K562 (cell line): ENCODE measurements at regions not wholly inside any gene's neighbourhood (a gene's known extent, or its start where the extent isn't known, plus 50 kb on each side); places are given as distances from the start of the nearest gene placed in this dataset.

Source experiments
- CTCF ChIP-seq, 3 experiments: IDR thresholded peaks in 2 of 3; conservative IDR thresholded peaks in 1 of 3; 2 replicates each; pipeline ENCODE4 v1.5.1; 2011 to 2012; ENCODE audit warnings: low read length in 3 of 3, mild to moderate bottlenecking in 3 of 3, control low read depth in 2 of 3, improper control_type of control experiment in 1 of 3, inconsistent platforms in 1 of 3, low read depth in 1 of 3, mixed read lengths in 1 of 3, moderate library complexity in 1 of 3; ENCODE audit not compliant: insufficient read depth in 2 of 3
- ETS2 ChIP-seq: IDR thresholded peaks from 2 replicates; pipeline ENCODE4 v1.6.1; 2016; ENCODE audit warnings: borderline replicate concordance, missing genetic modification characterization, mild to moderate bottlenecking, moderate library complexity, missing compliant biosample characterization; ENCODE audit not compliant: poor library complexity, severe bottlenecking
- FUS ChIP-seq: fragments of 200-400 bp; formaldehyde crosslinking; optimal IDR thresholded peaks from 2 replicates; pipeline ENCODE3; 2017; ENCODE audit warnings: low read depth, low read length
- HMGN3 ChIP-seq: IDR thresholded peaks from 2 replicates; pipeline ENCODE4 v1.6.1; 2011; ENCODE audit warnings: borderline replicate concordance, low read depth, mild to moderate bottlenecking, mixed read lengths, low read length; ENCODE audit not compliant: insufficient read length; ENCODE audit errors: extremely low read depth
- IFI16 ChIP-seq: fragments of 250-450 bp; sonication (Bioruptor Pico); IDR thresholded peaks from 2 replicates; pipeline ENCODE4 v2.1.2; 2022; ENCODE audit warnings: mild to moderate bottlenecking, inconsistent platforms
- JUND ChIP-seq, 2 experiments: IDR thresholded peaks; 2 replicates in 1 of 2; 3 replicates in 1 of 2; pipeline ENCODE4 v1.6.1; 2011; ENCODE audit warnings: borderline replicate concordance in 2 of 2, low read depth in 2 of 2, low read length in 2 of 2, improper control_type of control experiment in 1 of 2, missing biosample characterization in 1 of 2, missing genetic modification characterization in 1 of 2, missing genetic modification reagents in 1 of 2
- MAFK ChIP-seq: IDR thresholded peaks from 2 replicates; pipeline ENCODE4 v1.6.1; 2011; ENCODE audit warnings: low read length, improper control_type of control experiment
- MAZ ChIP-seq, 2 experiments: fragments of 450-650 bp in 1 of 2; sonication (generic) in 1 of 2; formaldehyde crosslinking; IDR thresholded peaks in 1 of 2; conservative IDR thresholded peaks in 1 of 2; 2 replicates each; pipeline versions ENCODE4 v1.4.0 to v1.5.0; 2020; ENCODE audit warnings: mild to moderate bottlenecking in 1 of 2, missing genetic modification reagents in 1 of 2
- NFIC ChIP-seq: fragments of 450-650 bp; IDR thresholded peaks from 2 replicates; pipeline ENCODE4 v1.6.1; 2017; ENCODE audit warnings: mild to moderate bottlenecking, inconsistent platforms
- REST ChIP-seq, 2 experiments: fragments of 450-650 bp; formaldehyde crosslinking in 1 of 2; IDR thresholded peaks; 2 replicates each; pipeline versions ENCODE4 v1.4.0 to v1.6.1; 2014 to 2020; ENCODE audit warnings: mild to moderate bottlenecking in 2 of 2, borderline replicate concordance in 1 of 2, low read depth in 1 of 2
- ZFPM2 ChIP-seq: fragments of 250-450 bp; sonication (Bioruptor Pico); IDR thresholded peaks from 2 replicates; pipeline ENCODE4 v1.5.1; 2022; ENCODE audit warnings: mild to moderate bottlenecking
- ZNF655 ChIP-seq: fragments of 250-450 bp; sonication (Bioruptor Pico); IDR thresholded peaks from 2 replicates; pipeline ENCODE4 v1.5.0; 2021
- TF ChIP-seq, protein P1 (sequence below): fragments of 450-650 bp; formaldehyde crosslinking; IDR thresholded peaks from 2 replicates; pipeline ENCODE4 v1.4.0; 2022; ENCODE audit warnings: missing genetic modification characterization

- peak; percentile 60; the same call in 1 of the 2 replicates for TF ChIP-seq REST (IDR thresholded peaks at IDR 0.05; ENCODE audit: borderline replicate concordance)
- no peak for TF ChIP-seq REST (CRISPR knock-in tag; IDR thresholded peaks at IDR 0.05; ENCODE audit: low read depth)
- peak; percentile 71 to 79 (median 77) for TF ChIP-seq CTCF (IDR thresholded peaks at IDR 0.05 in 2 of 3, conservative IDR thresholded peaks at IDR 0.05 in 1 of 3; ENCODE audit: insufficient read depth in 2 of 3, low read depth in 1 of 3, low read length in 3 of 3)
- TF ChIP-seq JUND (IDR thresholded peaks at IDR 0.05; ENCODE audit: borderline replicate concordance, low read depth, low read length), result 0 out of 2 replicates have a peak, but pooled peaks have one; percentile 28
- TF ChIP-seq JUND (tag; IDR thresholded peaks at IDR 0.05; ENCODE audit: borderline replicate concordance, low read depth, low read length), result no peak
- TF ChIP-seq ZNF655 (CRISPR knock-in tag), result no peak
- TF ChIP-seq FUS, result no peak
- no peak for TF ChIP-seq HMGN3
- no peak for TF ChIP-seq MAZ (CRISPR knock-in tag; conservative IDR thresholded peaks at IDR 0.05 in 1 of 2, IDR thresholded peaks at IDR 0.05 in 1 of 2)
- TF ChIP-seq, protein P1, sequence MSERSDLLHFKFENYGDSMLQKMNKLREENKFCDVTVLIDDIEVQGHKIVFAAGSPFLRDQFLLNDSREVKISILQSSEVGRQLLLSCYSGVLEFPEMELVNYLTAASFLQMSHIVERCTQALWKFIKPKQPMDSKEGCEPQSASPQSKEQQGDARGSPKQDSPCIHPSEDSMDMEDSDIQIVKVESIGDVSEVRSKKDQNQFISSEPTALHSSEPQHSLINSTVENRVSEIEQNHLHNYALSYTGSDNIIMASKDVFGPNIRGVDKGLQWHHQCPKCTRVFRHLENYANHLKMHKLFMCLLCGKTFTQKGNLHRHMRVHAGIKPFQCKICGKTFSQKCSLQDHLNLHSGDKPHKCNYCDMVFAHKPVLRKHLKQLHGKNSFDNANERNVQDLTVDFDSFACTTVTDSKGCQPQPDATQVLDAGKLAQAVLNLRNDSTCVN (CRISPR knock-in tag), result no peak
- TF ChIP-seq ETS2 (tag), result no peak
- no peak for TF ChIP-seq ZFPM2 (CRISPR knock-in tag)
- TF ChIP-seq MAFK, result 0 out of 2 replicates have a peak, but pooled peaks have one; percentile 21
- TF ChIP-seq IFI16 (CRISPR knock-in tag), result no peak
- TF ChIP-seq NFIC, result no peak
Measured at GRCh38 chr3:33954956-33955355, 156.5 kb downstream of the PDCD6IP start (continued).
